ENCODE measurements at regions not wholly inside any gene's neighbourhood (a gene's known extent, or its start where the extent isn't known, plus 50 kb on each side); places are given as distances from the start of the nearest gene placed in this dataset.

- TF ChIP-seq POLR2AphosphoS5 (IDR thresholded peaks at IDR 0.05; ENCODE audit: low read depth, low read length) (no peak), MAX (IDR thresholded peaks at IDR 0.05) (no peak), CTCF (IDR thresholded peaks at IDR 0.05 in 2 of 3, conservative IDR thresholded peaks at IDR 0.05 in 1 of 3; ENCODE audit: borderline replicate concordance in 1 of 3, insufficient read depth in 1 of 3, low read depth in 2 of 3, low read length in 2 of 3) (no peak)
Observed at GRCh38 chr3:161766331-161766730, 269.7 kb downstream of the OTOL1 start (continued).

GRCh38 chr3:161770484-161771386, 274.1 kb downstream of the OTOL1 start:
- intact Hi-C loops (cut with micrococcal nuclease): no loop called here
- Histone ChIP-seq H3K4me3 (replicated peaks in 1 of 2; ENCODE audit: low read depth in 1 of 2, low read length in 2 of 2) (no peak overlapping the region), H3K9me3 (ENCODE audit: control insufficient read depth in 1 of 2, insufficient read depth in 1 of 2, low read depth in 1 of 2, low read length in 2 of 2) (no peaks in the 10 kb centered on the region), H3K27ac (ENCODE audit: low read depth, low read length) (no peak overlapping the region), H3K4me1 (ENCODE audit: control insufficient read depth in 1 of 2, insufficient read depth in 2 of 2, low read length in 2 of 2) (no peaks in the 10 kb centered on the region), H3K79me2 (ENCODE audit: insufficient read depth, low read length) (no peaks in the 10 kb centered on the region), H4K20me1 (ENCODE audit: insufficient read depth) (no peaks in the 10 kb centered on the region), H3K27me3 (ENCODE audit: insufficient read depth, low read length) (no peaks in the 10 kb centered on the region), H3K9me2 (ENCODE audit: insufficient read depth) (no peaks in the 10 kb centered on the region), H3K36me3 (ENCODE audit: control insufficient read depth in 1 of 2, insufficient read depth in 2 of 2, low read length in 2 of 2) (no peaks in the 10 kb centered on the region), H2AFZ (ENCODE audit: low read depth, low read length, poor library complexity, severe bottlenecking) (no peak overlapping the region), H3K9ac (ENCODE audit: low read length) (no peak overlapping the region), H3K4me2 (ENCODE audit: low read length) (no peak overlapping the region)
- no peak for ATAC-seq
- ChIA-PET CTCF (no interaction called here), RAD21 (ENCODE audit: low non-redundant PET in 1 of 2, low total read pairs in 2 of 2, uncharacterized antibody in 2 of 2, unreplicated experiment in 2 of 2) (no interaction called here), POLR2A (no interaction called here)
- no TSS peak for BruUV-seq (replicated peaks)
- no peak for DNase-seq (ENCODE audit: low read depth, low spot score)
- no peak for TF ChIP-seq ZBTB33 (IDR thresholded peaks at IDR 0.05; ENCODE audit: extremely low read depth, insufficient replicate concordance, low read length)
- TF ChIP-seq JUND (IDR thresholded peaks at IDR 0.05): no peak

Data from HCT116 (cell line).